HG03095 (cell line): ENCODE measurements at regions not wholly inside any gene's neighbourhood (a gene's known extent, or its start where the extent isn't known, plus 50 kb on each side); places are given as distances from the start of the nearest gene placed in this dataset.
"Not testable (repeated sequence)": the region's sequence is repeated elsewhere in the genome, so short reads cannot be mapped to it uniquely, and the experiment has no call there.

Experiments used
- ATAC-seq: cut with Tn5 transposase; IDR thresholded peaks from one replicate; pipeline ENCODE4 v1.9.1; 2021; ENCODE audit warnings: moderate library complexity; ENCODE audit not compliant: unreplicated experiment

- no peak for ATAC-seq
Measured at GRCh38 chr20:1811621-1812498, 83.3 kb upstream of the SIRPA start.

- ATAC-seq: no peak
Measured at GRCh38 chr20:1810926-1811620, 84.1 kb upstream of the SIRPA start.

DNA sequence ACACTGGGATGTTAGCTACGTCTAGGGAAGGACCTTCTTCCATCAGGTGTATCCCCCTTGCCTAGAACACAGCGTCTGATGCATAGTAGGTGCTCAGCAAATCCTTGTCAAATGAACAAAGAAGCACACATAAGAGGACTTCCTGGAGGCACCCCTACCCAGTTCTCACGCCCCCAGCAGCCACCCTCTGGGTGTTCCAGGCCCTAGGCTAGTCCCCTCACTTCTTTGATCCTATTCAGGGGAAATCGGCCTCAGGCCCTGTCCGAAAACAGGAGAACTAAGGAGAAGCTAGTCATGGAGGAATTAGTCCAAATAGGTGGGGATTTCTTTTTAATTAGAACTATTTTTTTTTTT is 84.7 kb upstream of the SIRPA start:
- ATAC-seq: no peak

DNA sequence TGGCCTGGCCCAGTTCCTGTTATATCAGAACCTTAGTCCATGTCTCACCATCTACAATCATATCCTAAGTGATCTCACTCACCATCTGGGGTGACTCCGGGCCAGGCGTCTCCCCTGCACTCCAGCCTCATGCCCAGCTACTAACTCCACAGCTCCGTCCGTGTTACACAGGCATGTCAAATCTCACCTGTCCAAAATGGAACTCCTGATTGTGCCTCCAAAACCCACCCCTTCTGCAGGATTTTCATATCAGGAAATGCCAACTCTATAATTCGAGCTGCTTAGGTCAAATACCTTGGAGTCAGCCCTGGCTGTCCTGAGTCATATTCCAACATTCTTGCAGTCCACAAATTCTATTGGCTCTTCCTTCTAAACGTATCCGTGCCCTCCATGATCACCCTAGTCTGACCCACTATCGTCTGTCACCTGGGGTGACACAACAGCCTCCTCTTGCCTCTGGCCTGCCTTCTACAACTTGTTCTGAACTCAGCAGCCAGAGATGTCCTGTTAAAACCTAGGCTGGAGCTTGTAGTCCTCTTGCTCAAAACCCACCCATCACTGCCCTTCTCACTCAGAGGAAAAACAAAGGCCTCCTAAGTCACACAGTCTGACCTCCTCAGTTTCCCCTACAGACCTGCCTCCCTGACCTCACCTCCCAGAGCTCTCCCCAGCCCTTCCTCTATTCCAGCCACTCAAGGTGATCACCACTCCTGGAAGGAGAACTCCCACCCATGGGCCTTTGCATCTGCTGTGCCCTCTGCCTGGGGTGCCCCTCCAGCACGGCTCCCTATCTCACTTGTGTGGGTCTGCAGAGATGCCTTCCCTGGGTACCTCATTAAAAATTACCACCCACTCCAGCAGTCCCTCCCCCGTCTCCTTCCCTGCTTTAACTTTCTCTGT is 85.3 kb upstream of the SIRPA start:
- ATAC-seq: no peak

DNA sequence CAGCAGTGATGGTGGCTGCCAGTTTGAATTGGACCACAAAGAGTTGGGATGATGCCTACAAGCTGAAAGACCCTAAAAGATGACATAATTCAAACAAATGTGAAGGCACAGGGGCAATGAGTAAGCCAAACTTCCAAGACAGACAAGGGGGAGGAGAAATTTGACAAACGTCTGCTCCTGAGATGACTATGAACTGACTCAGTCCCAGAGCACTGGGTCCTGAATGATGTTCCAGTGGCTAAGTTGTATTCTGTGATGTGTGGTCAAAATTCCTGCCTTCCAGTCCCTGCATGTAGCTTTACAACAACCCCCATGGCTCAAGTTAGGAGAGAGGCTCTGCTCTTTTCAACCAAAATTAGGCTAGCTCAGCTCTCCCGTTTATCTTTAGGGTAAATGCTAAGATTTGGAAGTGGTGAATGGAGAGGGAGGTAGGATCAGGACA is 86.1 kb upstream of the SIRPA start:
- ATAC-seq: no peak

- no peak for ATAC-seq
Measured at GRCh38 chr20:1808101-1808500, 87.1 kb upstream of the SIRPA start.

GRCh38 chr20:1807394-1807793 is 87.8 kb upstream of the SIRPA start:
- ATAC-seq: no peak

GRCh38 chr20:1806456-1806855 is 88.8 kb upstream of the SIRPA start:
- no peak for ATAC-seq

DNA sequence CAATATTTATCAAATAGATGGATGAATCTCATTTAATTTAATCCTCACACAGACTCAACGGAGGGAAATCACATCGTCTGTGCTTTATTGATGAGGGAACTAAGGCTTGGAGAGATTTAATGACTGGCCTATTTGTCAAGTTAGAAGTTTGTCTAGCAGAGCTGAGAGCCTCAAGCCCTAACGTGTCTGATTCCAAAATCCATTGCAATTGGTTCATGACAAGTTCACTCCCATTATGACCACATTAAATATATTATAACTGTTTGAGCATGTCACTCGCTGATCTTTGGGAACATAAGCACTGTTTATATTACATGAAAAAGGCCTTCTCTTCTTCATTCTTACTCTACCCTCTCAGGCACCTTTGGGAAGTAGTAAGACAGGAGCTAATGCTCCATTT is 89.4 kb upstream of the SIRPA start:
- ATAC-seq: no peak

- ATAC-seq: no peak
Measured at GRCh38 chr20:1805161-1805581, 90.0 kb upstream of the SIRPA start.

GRCh38 chr20:1804554-1804956 is 90.7 kb upstream of the SIRPA start:
- no peak for ATAC-seq

DNA sequence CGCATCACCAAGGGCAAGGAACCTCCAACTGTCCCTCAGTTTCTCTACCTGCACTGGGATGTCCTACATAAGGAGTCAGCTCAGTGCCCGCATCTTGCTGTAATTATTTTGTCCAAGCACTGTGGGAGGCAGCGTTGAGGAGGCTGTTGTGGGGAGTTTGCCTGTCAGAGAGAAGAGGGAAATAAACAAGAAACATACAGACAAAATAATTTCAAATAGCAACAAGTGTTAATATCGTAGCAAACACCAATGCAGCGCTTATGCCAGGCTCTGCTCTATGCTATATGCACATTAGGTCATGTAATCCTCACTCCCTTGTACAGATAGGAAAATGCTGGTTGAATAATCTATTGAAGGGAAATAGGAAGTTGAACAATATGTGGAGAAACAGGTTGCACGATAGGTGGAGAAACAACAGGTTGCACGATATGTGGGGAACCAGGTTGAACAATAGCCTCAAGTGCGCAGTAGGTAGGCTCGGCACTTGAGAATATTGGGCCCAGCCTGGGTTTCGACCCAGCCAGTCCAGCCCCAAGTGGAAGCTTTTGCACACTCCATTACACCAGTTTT is 91.2 kb upstream of the SIRPA start:
- no peak for ATAC-seq

GRCh38 chr20:1803061-1803931 is 91.9 kb upstream of the SIRPA start:
- no peak for ATAC-seq

- no peak for ATAC-seq
Measured at GRCh38 chr20:1802385-1803060, 92.7 kb upstream of the SIRPA start.

DNA sequence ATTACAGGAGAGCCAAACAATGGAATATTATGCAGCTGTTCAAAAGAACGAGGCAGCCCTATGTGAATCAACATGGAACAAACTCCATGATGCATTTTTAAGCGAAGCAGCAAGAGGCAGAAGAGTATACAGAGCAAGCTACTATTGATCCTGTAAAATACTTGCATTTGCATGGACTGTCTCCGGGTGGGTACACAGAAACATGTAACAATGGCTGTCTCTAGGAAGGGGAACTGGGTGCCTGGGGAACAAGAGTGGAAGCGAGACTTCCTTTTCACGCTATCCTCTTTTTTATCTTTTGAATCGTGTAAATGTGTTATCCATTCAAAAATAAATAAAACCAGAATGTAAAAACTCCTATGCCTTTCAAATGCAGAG is 93.3 kb upstream of the SIRPA start:
- no peak for ATAC-seq

- ATAC-seq: no peak
Measured at GRCh38 chr20:1801225-1801928, 93.8 kb upstream of the SIRPA start.

DNA sequence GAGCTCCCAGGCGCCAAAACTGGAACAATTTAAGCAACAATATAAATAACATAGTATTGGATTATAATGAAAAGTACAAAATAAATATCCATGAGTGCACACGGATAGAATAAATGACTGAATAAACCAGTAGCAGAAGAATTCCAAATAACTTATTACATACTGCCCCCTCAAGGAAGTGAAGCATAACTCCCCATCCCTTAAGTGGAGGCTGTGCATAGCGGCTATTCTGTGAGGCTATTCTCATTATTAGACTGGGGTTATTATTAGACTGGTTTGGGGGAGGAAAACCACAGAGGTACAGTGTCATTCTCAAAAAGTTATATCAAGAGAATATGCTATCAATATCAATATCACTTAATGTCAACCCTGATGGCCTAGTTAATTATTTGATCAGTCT is 94.4 kb upstream of the SIRPA start:
- no peak for ATAC-seq

DNA sequence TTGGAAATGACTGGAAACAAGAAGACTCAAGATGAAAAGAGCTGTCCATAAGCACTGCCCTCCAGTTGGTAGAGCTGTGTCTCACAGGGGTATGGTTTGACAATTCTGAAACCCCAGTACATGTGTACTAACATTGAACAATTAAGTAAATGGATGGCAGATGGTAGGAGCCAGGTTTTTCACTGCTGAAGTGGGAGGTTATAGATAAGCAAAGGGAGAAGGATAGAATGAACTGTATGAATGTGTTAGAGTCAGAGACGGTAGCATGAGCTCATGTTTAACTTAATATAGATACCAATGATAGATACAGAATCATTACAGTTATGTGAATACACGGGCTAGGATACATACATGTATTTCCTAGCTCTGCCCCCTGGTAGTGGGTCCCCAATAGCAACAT is 95.0 kb upstream of the SIRPA start:
- no peak for ATAC-seq

DNA sequence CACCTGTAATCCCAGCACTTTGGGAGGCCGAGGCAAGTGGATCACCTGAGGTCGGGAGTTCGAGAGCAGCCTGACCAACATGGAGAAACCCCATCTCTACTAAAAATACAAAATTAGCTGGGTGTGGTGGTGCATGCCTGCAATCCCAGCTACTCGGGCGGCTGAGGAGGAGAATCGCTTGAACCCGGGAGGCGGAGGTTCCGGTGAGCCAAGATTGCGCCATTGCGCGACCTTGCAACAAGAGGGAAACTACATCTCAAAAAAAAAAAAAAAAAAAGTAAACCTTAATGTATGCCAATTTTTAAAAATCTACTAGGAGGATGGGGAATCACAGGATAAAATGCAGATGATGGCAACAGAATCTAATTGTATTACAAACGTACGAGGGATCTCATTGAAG is 95.5 kb upstream of the SIRPA start:
- ATAC-seq: not testable (repeated sequence)
